GM21825 (cell line): ENCODE measurements at regions not wholly inside any gene's neighbourhood (a gene's known extent, or its start where the extent isn't known, plus 50 kb on each side); places are given as distances from the start of the nearest gene placed in this dataset.
"Not testable (repeated sequence)": the region's sequence is repeated elsewhere in the genome, so short reads cannot be mapped to it uniquely, and the experiment has no call there.

Experiments
- ATAC-seq: cut with Tn5 transposase; IDR thresholded peaks from one replicate; pipeline ENCODE4 v1.9.1; 2021; ENCODE audit warnings: mild to moderate bottlenecking, moderate library complexity; ENCODE audit not compliant: unreplicated experiment

DNA sequence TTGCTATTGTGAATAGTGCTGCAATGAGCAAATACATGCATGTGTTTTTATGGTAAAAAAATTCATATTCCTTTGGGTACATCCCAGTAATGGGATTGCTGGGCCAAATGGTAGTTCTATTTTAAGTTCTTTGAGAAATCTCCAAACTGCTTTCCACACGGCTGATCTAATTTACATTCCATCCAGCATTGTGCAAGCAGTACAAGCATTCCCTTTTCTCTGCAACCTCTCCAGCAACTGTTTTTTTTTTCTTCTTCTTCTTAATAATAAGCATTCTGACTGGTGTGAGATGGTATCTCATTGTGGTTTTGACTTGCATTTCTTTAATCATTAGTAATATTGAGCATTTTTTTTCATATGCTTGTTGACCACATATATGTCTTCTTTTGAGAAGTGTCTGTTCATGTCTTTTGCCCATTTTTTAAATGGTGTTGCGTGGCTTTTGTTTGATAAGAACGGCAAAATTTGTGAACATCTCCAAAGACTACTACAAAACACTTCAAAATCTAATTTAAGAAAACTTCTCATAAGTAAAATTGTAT lies 136.1 kb upstream of the MYO3A start:
- no peak for ATAC-seq

DNA sequence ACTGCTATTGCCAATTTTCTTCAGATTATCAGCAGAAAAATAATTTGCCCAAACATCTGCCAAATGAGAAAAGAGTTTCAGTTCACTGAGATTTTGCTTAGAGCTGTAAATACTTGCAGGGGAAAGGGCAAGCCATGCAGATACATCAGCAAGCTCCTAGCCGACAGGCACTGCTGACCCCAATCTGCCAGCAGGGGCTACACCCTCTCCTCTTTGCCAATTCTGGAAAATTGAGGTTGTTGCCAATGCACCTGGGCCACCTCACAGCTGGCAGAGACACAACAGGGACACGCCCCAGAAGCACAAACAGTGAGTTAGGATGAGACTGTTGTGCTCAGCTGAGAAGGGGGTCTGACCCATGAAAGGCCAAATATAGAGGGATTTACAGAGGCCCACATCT lies 129.5 kb upstream of the MYO3A start:
- ATAC-seq = no peak

DNA sequence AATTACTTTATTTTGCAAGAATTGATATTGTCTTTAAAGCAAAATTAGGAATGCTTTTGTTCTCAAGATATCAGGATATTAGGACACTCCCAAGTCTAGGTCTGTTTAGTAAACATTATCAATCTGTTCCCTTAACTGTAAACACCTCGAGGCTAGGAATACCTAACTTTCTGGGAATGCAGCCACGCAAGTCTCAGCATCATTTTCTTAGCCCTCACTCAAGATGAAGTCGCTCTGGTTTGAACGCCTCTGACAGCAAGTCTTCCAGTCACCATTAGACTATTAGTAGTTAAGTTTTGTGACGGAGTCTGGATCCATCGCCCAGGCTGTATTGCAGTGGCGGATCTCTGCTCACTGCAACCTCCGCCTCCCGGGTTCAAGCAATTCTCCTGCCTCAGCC lies 128.0 kb upstream of the MYO3A start:
- no peak for ATAC-seq

DNA sequence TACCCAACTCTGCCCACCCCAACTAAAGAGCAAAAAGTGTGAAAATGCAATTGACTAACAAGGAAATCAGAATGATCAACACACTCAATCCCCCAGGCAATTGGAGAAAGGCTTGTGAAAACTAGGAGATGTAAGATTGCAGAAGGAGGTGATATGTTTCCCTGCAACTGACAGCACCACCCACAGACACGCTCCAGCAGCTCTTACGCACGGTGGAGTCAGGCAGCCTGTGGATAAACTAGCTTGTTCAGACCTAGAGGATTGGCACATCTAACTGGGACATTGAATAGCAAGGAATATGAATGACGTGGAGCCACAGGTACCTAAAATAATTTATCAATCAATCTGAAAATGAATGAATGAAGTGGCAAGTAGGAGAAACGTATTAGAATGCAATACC lies 125.7 kb upstream of the MYO3A start:
- ATAC-seq = no peak

DNA sequence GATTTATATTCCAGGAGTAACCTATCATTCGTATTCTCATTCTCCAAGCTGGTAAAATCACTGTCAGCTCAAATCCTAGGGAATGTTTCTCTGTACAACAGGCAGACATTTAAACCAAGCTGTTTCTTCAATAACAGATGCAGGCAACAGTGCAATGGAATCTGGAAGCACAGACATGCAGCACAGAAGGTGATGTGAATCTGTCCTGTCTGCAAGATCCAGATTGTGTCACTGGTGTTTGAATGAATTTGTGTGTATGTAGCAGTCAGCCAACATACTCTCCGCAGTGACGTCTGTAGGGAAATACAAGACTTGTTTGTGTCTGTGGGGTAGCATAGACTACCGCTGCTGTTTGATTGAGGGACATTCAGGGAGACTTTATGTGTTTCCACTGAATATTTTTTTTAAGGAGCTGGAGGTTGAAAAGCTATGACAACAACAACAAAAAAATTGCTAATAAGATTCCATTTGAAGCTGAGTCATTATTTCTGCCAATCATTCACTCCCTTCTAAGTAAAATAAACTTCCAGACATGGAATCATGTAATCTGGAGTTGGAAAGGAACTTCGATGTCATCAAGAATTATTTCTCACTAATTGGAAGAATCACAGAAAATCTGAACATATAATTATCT lies 122.9 kb upstream of the MYO3A start:
- no peak for ATAC-seq

DNA sequence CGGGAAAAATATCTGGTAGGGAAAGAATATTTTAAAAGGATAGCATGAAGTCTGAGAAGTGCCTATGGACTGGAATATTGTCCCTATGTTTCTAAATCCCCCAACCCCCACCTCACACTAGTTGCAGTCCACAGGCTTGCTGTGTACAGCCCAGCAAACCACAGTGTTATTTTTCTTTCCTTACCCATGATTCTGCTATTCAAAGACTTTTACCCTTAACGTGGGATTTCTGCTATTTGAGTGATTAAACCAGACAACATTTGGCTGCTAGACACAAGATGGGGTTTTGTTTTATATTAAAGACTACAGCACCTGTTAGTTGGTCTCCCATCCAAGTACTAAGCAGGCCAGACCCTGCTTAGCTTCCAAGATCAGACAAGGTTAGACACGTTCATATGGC lies 120.5 kb upstream of the MYO3A start:
- ATAC-seq = no peak

DNA sequence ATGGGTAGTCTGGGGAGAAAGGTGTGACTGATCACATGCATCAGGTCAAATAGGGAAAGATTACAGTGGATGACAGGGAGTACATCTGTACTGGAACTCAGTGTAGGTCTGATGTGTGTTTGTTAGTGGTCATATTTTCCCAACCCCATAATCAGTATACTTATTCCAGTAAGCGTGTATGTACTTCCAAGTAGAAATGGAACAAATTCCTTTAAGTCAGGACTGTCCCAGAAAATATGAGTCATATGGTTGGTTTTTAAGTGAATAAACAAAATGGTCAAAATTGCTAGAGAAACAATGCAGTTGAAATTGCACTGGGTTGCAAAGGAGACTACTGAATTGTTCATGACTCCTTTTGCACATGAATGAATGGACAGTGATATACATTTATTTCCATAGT lies 118.8 kb upstream of the MYO3A start:
- no peak for ATAC-seq

DNA sequence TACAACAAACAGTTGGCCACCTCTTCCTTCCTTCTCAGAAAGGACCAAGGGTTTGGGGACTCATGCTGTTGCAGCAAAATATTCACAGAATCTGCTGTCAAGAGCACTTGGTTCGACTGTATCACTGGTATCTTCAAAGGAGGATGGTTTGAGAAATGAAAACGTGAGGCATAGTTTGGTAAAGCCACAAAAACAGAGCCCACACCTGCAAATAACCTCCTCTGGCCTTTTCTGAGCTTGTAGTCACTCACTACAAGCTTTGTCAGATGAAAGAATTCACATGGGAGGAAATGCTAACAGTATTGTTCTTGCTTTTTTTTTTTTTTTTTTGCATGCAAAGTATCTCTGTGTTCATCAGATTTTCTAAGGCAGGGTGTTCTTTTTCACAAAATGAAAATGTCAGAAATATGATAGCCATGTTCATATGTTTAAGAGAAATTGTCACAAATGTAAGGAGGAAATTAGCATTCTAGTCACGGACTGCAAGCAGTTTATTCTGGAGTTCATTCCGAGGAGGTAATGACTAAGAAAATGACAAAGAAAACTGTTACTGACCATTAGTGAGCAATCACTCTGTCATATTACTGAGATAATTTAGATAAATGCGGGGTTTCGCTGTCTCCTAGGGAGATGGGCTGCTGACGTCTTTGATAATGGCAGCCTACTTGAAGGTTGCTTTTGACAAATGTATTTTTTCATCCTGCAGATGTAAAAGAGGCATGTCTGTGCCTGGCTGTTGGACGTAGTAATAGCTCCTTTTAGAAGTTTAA lies 117.8 kb upstream of the MYO3A start:
- no peak for ATAC-seq

DNA sequence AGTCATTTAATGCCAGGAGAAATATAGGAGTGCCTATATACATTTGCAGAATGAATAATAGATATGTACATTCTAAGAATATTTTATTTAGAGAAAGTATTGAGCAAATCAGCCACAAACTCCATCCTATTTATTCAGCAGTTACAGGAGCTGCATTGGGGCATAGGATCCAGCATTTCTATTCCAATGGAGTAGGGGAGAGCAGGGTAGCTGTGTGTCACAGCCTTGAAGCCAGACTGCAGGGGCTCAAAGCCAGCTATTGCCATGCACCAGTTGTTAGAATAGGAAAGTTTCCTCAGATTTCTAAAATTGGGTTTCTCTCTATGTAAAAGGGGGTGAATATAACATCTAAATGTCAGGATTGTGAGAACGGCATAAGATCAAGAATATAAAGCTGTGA lies 116.8 kb upstream of the MYO3A start:
- ATAC-seq = no peak

DNA sequence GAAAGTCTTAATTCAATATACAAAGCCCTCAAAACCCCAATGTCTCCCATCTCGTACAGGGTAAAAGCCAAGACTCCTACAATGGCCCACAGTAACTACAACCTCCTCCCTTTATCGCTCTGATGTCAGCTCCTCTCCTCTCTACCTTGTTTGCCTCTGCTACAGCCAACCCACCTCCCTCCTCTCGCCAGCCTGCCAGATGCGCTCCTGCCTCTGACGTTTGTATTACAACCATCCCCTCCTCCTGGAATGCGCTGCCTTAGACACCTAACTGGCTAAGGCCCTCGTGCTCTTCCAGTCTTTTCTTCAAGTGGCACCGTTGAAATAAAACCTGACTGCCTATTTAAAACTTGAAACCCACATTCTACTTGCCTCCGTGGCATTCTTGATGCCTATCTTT lies 115.3 kb upstream of the MYO3A start:
- ATAC-seq = no peak

DNA sequence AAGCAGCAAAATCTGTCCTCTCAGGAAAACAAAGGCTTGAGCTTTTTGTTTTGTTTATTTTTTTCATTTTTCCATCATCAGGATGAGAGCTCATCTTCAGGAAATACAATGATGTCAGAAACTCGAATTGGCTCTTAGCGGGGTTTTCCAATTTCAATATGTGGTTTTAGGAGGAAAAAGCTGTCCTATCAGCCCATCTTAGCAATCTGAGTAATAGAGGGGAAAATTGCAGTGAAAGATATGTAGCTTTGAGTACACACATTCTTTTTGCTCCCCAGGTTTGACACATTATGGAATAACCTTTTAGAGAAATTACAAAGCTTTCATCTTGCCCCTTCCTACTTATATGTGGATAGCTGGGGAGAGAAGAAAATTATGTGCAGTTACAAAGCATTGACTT lies 113.6 kb upstream of the MYO3A start:
- ATAC-seq = no peak

DNA sequence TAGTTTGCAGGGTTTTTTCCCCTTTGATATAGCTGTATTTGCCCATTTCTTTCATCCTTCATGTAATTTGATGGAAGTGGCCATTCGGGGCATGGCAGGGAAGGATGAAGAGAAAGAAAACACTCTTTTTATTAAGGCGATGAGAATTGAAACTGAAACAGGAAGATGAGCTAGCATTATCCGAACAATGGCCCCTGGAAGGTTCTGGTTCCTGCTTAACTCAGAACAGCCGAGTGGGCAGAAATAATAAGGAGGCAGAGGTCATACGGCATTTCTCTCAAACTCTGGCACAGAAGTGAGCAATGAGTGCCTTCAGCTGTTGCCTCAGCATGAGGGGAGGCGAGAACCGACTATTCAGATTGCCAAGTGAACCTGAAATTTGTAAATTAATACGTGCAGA lies 113.2 kb upstream of the MYO3A start:
- no peak for ATAC-seq

DNA sequence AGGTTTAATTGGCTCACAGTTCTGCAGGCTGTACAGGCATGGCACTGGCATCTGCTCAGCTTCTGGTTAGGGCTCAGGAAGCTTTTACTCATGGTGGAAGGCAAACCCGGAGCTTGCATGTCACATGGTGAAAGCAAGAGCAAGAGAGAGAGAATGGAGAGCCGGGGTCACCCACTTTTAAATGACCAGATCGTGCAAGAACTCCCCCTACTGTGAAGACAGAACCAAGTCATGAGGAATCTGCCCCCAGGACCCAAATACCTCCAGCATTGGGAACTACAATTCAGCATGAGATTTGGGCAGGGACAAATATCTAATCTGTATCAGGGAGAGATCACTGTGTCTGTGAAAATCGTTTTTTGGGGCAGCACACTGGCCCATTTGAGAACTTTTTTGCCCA lies 110.0 kb upstream of the MYO3A start:
- ATAC-seq = no peak

DNA sequence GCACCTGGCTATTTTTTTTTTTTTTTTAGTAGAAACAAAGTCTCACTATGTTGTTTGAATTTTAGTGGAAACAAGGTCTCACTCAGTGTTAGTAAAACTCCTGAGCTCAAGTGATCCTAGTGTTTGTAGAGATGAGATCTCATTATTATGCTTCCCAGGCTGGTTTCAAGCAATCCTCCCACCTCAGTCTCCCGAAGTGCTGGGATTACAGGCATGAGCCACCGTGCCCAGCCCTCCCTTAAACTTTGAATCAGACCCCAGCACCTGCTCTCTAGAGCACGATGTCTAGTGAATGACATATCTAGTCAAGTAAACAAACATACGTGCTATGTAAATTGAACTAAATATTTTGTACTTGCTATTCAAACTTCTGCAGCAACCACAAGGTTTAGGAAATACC lies 105.6 kb upstream of the MYO3A start:
- ATAC-seq = no peak

DNA sequence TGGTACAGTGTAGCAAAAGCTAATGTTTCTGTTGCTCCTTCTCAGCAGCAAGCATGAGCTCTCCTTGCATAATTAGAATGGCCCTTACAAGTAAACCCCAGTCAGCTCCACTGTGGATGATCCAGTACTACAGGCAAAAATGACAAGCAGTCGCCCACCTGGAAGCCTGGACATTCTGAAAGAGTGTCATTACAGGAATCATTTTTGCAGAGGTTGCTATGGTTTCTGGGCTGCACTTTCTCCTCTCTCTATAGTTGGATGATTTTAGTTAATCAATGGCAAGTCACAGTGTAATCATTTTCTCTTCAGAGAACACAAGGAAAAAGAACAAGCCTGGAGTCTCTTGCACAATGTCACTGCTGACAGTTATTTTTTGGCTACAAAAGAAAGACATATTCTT lies 102.9 kb upstream of the MYO3A start:
- no peak for ATAC-seq

DNA sequence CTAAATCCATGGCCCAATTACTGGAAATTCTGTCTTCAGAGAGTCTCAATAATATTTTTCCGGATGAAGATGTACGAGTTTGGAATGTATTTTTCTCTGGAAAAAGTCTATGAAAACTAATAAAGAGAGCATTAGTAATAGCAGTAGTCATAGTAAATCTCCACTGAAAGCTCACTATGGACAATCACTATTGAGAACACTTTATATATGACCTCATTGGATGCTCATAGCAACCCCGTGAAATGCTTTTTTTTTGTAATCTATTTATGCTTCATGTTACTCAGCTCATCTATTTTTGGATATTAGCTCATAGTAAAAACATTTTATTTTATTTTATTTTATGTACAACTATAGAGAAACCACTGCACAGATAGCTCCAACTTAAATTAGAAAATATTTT lies 94.3 kb upstream of the MYO3A start:
- ATAC-seq = no peak

DNA sequence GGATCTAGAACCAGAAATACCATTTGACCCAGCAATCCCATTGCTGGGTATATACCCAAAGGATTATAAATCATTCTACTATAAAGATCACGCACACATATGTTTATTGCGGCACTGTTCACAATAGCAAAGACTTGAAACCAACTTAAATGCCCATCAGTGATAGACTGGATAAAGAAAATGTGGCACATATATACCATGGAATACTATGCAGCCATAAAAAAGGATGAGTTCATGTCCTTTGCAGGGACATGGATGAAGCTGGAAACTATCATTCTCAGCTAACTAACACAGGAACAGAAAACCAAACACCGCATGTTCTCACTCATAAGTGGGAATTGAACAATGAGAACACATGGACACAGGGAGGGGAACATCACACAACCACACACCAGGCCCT lies 93.2 kb upstream of the MYO3A start:
- not testable (repeated sequence) for ATAC-seq

DNA sequence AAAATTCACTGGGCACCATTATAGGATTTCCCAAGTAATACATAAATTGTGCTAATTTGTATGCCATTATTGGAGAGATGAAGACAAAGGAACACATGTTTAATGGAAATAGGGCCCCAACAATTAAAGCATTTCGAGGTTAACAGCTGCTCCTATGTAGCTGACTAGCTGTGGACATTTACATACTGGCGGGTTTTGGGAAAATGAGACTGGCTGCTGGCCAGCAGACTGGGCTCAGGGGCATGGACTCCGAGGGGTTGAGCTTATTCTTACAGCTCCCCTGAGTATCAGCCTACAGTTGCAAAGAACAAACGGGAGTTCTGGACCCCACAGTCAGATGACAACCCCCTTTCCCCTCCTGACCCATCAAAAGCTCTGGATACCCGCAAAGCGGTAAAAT lies 91.9 kb upstream of the MYO3A start:
- no peak for ATAC-seq

DNA sequence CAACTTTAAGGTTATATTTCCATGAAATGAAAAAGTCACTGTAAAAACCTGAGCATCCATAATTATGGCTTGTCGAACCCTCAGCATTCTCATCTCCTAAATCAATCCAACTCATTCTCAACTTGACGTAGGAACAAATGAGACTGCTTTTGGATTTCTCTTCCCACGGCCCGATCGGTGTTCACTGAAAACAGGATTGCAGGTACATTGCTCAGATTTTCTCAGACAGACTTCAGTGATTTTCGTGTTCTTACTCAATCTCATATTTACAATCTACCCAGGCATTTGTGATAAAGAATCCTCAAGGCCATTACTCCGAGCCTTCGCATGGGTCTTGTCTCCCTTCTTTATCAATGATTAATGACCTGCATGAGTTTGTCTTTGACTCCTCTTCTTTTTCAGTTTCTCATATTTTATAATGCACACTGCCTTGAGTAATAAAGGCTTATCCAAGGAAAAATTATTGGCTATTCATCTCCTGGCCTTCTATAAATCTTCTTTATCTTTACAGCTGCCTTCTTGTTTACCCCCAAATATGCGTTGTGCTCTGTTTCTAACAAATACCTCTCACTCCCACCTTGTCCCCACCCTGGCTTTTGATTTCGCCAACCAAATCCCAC lies 90.4 kb upstream of the MYO3A start:
- ATAC-seq = no peak

DNA sequence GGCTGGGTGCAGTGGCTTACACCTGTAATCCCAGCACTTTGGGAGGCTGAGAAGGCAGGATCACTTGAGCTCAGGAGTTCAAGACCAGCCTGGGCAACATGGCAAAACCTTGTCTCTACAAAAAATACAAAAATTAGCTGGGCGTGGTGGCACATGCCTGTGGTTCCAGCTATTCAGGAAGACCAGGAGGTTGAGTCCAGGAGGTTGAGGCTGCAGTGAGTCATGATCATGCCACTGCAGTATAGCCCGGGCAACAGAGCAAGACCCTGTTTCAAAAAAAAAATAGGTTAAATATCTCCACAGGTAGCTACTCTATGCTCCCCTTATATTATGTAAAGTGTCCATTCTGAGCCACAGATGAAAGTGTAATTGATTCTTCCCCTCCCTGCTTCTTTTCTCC lies 89.3 kb upstream of the MYO3A start:
- not testable (repeated sequence) for ATAC-seq

DNA sequence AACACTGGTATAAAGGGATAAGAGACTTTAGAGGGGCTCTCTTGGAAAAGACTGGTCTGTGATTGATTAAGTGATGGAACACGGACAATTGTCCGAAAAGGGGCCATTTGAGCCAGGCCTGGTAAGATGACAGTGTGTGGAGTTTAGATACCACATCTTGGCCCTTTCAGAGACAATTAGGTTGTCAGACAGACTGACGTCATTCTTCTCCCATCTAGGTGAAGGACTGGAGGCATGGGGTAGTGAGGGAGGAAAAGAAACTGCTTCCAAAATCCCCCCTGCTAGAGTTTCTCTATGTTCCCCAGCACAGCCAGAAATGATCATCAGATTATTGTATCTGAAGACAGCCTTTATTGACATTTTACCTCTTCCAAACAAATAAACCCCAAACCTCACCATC lies 84.8 kb upstream of the MYO3A start:
- ATAC-seq = no peak

DNA sequence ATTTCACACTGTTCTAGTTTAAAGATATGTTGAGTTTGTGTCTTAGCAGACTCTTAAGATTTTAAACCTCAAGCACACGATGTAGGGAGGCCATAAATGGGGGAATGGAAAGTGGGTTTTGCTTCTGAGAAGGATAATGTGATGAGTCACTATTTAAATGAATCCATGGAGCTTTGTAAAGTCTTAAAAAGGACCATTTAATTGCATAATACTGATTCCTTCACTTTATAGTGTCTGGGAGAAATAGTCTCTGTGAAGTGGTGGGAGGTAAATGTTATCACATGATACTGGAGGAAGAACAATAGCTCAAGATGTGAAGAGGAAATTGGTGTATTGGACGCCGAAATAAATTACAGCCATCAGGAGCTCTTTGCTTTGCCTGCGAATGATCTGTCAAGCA lies 84.0 kb upstream of the MYO3A start:
- no peak for ATAC-seq
